ENCODE measurements at regions not wholly inside any gene's neighbourhood (a gene's known extent, or its start where the extent isn't known, plus 50 kb on each side); places are given as distances from the start of the nearest gene placed in this dataset.
"Not testable (repeated sequence)": the region's sequence is repeated elsewhere in the genome, so short reads cannot be mapped to it uniquely, and the experiment has no call there.

DNA sequence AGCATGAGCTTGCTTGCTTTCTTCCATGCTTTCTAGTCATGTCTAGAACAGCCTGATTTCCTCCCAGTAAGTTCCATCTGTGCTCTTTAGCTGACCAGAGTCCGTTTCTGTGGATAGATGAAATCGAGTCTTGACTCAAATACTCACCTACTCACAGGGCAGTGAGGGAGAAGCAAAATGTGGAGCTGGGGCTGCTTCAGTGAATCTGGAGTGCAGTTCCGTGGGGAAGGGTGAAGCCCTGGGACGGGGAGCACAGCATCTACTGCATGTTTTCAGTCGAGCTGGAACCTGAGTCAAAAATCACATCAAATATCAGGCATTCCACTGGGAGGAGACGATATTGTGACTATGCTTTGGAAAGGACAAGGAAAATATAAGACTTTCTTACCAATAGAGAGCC is 70.3 kb upstream of the PRMT8 start:
- no peak for DNase-seq (ENCODE audit: low read depth)

DNA sequence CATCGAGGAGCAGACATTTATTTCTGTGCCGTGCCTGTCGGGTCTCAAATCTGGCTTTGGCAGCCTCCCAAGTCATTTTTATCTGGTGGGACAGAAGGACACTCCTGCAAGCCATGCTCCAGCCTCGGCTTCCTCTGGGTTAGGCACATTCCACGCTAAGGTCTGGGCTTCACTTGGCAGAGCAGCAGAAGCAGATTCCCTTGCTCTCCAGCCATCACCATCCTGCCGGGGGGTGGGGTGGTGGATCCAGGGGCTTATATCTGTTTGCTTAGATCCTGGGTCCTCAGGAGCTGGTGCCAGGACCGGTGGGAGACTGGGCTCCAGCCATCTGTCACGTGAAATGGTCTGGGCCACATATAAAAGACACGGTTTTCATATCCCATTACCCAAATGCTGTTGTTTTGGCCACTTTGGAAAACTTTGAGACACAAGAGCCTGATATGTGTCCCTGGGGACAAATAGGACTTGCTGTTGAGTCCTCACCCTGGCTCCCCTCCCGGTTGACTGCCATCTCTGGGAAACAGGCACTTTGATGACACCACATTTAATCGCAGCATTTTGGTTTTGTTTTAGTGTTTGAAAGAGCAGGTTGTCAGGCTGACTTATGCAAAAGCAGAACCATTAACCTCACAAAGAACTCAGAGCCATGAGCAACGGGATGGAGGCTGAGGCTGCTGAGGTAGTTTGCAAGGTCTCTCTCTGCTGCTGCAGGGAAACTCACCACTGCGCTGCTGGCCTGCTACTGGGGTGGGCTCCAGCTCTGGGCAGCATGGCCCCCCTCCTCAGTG is 69.6 kb upstream of the PRMT8 start:
- DNase-seq (ENCODE audit: low read depth) = no peak

DNA sequence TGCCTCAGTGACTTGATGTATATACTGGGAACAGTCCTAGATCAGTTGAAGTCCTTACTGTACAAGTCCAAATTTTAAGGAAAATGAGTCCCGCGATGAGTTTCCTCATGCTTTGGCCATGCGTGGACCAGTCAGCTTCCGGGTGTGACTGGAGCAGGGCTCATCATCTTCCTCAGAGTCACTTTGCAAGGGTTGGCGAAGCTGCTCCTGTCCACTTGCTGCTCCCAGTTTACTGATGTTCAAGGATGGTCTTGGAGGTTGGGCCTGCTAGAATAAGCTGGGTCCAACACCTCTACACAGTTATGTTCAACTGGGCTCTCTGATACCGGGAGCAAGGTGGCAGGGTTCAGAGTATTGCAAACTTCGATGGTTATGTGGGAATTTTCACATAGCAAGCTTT is 66.2 kb upstream of the PRMT8 start:
- not testable (repeated sequence) for DNase-seq (ENCODE audit: low read depth)

DNA sequence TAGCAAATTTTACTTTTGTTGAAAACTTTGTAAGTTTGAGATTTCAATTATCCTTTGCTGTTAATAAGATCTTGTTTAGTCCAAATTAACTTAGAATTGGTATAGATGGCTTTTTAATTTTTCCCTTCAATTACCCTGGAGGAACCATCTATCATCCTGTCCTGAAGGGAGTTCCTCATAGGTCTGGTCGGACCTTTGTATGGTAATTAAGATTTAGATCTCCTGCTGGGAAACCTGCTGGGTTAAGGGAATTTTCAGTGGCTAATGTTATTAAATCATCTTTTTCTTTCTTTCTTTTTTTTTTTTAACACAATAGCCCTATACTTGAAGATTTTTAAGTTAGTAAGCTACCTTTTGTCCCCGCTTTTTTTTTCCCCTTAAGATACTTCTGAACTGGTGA is 63.0 kb upstream of the PRMT8 start:
- DNase-seq (ENCODE audit: low read depth) = no peak

DNA sequence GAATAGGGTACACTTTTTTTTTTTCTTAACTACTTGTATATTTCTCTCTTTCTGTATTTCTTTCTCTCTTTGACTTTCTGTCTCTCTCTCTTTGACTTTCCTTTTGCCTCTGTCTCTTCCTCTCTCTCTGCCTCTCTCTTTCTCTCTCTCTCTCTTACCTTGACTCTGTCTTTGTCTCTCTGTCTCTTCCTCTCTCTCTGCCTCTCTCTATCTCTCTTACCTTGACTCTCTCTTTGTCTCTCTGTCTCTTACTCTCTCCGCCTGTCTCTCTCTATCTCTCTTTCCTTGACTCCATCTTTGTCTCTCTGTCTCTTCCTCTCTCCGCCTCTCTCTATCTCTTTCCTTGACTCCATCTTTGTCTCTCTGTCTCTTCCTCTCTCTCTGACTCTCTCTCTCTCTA is 62.4 kb upstream of the PRMT8 start:
- DNase-seq (ENCODE audit: low read depth) = no peak

DNA sequence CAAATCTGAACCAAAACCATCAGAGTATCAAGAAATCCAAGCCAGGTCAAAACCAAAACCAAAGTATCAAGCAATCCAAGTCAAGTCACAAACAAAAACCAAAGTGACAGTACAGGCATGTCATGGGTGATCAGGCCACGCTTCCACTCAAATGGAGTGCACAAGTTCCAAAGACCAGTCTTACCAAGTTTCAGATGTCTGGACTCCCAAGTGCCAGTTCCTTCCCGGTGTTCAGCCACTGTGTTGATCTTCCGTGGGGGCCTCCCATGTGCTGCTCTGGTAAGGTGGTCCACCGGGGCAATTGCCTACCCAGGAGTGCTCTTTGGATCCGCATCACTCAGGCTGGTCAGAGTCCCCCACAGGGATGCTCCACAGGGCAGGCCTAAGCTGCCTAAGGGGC is 61.5 kb upstream of the PRMT8 start:
- not testable (repeated sequence) for DNase-seq (ENCODE audit: low read depth)

DNA sequence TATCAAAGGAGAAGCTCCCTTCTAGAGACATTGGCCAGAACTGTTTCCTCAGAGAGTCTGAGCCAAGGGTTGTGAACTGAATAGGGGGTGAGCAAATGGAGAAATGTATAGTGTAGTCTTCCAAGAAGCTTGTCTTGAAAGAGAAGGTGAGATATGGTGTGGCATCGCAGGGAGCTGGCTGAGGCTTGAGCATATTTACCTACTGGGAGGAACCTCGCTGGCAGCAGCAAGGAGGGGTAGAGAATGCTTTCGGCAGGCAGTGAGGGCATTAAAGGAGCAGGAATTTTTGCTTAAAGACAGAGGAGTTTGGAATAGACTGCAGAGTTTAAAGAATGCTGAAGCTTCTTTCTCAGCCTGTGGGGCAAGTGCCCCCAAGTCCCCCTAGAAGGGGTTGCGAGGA is 59.3 kb upstream of the PRMT8 start:
- no peak for DNase-seq (ENCODE audit: low read depth)

DNA sequence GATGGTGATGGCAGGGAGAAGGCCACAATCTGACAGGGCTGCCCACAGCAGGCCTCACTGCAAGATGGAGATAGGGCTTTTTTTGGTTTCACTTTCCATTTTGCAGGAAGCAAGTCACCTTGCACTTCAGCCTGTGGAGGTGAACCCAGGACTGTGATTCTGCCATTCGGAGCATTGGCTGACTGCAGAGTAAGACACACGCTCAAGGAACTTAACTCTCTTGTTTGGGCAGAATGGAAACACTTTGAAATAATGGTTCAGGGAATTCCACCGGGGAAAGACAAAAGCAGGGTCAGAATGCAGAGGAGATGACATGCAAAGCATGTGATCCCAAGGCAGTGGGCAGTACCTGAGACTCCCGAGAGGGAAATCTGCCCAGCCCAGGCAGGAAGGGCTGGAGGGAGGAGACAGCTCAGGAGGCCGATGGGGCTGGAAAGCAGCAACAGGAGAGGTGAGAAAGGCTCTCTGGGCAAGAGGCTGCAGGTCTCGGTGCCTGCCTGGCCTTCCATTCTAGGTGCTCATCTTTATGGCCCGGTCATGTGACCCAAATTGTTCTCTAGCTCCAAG is 58.7 kb upstream of the PRMT8 start:
- DNase-seq (ENCODE audit: low read depth) = peak; percentile 32

DNA sequence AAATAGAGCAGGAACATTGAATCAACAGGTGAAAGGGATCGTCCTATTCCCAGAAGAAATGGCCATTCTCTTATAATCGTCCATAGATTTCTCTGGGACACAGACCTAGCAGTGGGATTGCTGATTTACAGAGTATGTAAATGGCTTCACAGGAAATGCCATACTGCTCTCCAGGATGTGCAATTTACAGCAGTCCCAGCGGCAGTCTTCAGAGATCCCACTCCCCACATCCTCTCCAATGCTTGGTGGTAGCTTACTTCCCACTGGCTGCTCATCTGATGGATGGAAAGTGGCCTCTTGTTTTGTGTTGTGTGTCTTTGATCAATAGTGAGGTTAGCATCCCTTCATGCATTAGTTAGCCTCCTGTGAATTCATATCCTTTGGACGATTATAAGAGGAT is 58.1 kb upstream of the PRMT8 start:
- no peak for DNase-seq (ENCODE audit: low read depth)

DNA sequence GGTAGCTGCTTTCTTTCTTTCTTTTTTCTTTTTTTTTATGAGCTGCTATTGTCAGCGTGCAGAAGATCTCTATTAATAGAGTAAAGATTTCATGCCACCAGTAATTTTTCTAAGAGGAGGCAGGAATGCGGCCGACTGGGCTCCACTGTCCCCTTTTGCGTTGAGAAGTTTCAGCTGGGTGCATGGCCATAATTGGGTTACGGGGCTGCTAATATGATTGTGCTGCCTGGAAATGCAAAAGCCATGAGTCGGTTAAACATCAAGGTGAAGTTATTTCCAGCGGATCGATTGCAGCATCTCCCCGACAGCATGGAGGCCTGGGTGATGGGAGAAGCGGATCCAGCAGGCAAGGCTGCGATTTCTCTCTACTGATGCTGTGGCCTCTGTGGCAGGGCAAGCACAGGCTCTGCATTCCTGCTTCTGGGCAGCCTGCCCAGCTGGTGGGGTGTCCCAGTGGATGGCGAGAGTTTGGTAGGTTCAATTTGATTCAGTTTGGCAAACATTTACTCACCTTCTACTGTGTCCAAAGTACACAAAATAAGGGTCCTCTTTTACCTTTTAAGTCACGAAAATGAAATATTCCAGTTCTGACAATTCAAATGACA is 54.4 kb upstream of the PRMT8 start:
- DNase-seq (ENCODE audit: low read depth) = no peak

DNA sequence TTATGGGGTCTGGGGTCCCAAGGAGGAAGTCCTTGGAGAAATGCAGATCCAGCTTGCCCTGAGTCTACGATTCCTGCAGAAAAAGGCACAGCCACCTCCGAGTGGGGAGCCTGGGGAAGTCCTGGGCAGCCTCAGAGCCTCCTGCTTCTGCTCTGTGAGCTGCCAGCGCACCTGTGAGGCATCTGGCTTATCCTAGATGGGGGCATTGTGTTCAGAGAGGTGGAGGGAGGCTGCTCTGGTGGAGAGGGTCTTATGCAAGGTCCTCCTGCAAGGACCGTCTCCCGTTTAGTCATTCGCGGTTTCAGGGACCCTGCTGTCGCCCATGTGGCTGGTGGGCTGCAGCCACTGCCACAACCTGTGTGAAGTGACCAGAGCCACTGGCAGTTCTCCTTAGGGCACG is 53.0 kb upstream of the PRMT8 start:
- no peak for DNase-seq (ENCODE audit: low read depth)

DNA sequence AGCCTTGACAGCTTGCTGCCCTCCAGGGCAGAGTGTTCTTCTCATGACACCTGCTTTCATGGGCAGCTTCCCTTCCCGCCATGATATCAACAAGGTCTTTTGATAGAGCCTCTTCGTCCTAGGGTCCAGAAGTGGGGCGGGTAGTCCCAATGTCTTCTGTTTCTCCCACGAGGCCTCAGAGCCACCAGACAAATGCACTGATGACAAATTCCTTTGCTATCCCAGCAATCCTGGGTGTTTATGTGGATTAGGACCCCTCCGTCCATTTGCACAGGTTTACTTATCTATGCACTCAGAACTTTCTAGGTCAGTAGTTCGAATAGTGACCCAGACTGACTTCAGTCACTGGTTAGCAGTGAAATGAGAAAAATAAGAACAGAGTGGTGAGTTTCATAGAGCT is 52.6 kb upstream of the PRMT8 start:
- no peak for DNase-seq (ENCODE audit: low read depth)
